IMR-90 (cell line): ENCODE measurements at regions not wholly inside any gene's neighbourhood (a gene's known extent, or its start where the extent isn't known, plus 50 kb on each side); places are given as distances from the start of the nearest gene placed in this dataset.
A peak's percentile ranks its signal among the peaks of the same experiment; 100 is the strongest.

ENCODE experiments used
- ATAC-seq: fragments of 200-7000 bp; cut with Tn5 transposase; 2 replicates; pipeline ENCODE4 v1.9.1; 2020; ENCODE audit warnings: low read depth, mild to moderate bottlenecking, moderate library complexity
- BruUV-seq: library from RNA; stranded (reverse); fragments of 400-500 nt; replicated peaks from 2 replicates; lab custom pipeline; 2021; lab: Mats Ljungman, UMichigan
- CTCF ChIA-PET: fragments of 300-600 bp; formaldehyde crosslinking; extraction: SDS; loops from one replicate; lab custom pipeline; 2021; ENCODE audit warnings: antibody characterized with exemption; lab: Yijun Ruan, JAX
- POLR2A ChIA-PET: fragments of 300-600 bp; sonication (Branson Sonifier 250); formaldehyde crosslinking; loops from one replicate; lab custom pipeline; 2022; ENCODE audit warnings: antibody characterized with exemption; ENCODE audit not compliant: unreplicated experiment; lab: Charles Lee
- DNase-seq: peaks from one replicate; pipeline ENCODE4 v3.0.0; 2013
- H2AFZ ChIP-seq: replicated peaks from 2 replicates; pipeline ENCODE3; 2013; ENCODE audit warnings: low read length, mild to moderate bottlenecking; ENCODE audit not compliant: poor library complexity
- H2AK5ac ChIP-seq: 2 replicates; pipeline ENCODE4 v1.6.1; 2013; ENCODE audit warnings: low read depth, low read length, inconsistent platforms
- H2AK9ac ChIP-seq: replicated peaks from 2 replicates; pipeline ENCODE3; 2013; ENCODE audit warnings: mild to moderate bottlenecking, low read depth, low read length, moderate library complexity; ENCODE audit not compliant: poor library complexity
- H2BK120ac ChIP-seq: 2 replicates; pipeline ENCODE4 v1.6.1; 2013; ENCODE audit warnings: low read depth, low read length, inconsistent platforms
- H2BK15ac ChIP-seq: 3 replicates; pipeline ENCODE4 v1.6.1; 2013; ENCODE audit warnings: low read depth, low read length, inconsistent platforms
- H2BK20ac ChIP-seq: 2 replicates; pipeline ENCODE4 v1.6.1; 2013; ENCODE audit warnings: low read depth, mild to moderate bottlenecking, inconsistent platforms, low read length, moderate library complexity
- H2BK5ac ChIP-seq: 2 replicates; pipeline ENCODE4 v1.6.1; 2013; ENCODE audit warnings: mild to moderate bottlenecking, low read depth, low read length, inconsistent platforms; ENCODE audit not compliant: poor library complexity, severe bottlenecking
- H3K14ac ChIP-seq: replicated peaks from 2 replicates; pipeline ENCODE4 v1.6.1; 2013; ENCODE audit warnings: low read depth, low read length, inconsistent platforms
- H3K18ac ChIP-seq: 2 replicates; pipeline ENCODE4 v1.6.1; 2013; ENCODE audit warnings: low read depth, low read length, control low read depth
- H3K23ac ChIP-seq: 2 replicates; pipeline ENCODE4 v1.6.1; 2013; ENCODE audit warnings: low read depth, low read length, inconsistent platforms
- H3K27ac ChIP-seq: 2 replicates; pipeline ENCODE4 v1.5.1; 2013; ENCODE audit warnings: mild to moderate bottlenecking, control low read depth, low read length; ENCODE audit not compliant: insufficient read depth
- H3K27me3 ChIP-seq: 2 replicates; pipeline ENCODE4 v1.6.1; 2013; ENCODE audit warnings: low read length; ENCODE audit not compliant: control insufficient read depth, insufficient read depth
- H3K36me3 ChIP-seq: 2 replicates; pipeline ENCODE4 v1.6.1; 2013; ENCODE audit warnings: low read length, mixed read lengths; ENCODE audit not compliant: control insufficient read depth, insufficient read depth
- H3K4ac ChIP-seq: 2 replicates; pipeline ENCODE4 v1.6.1; 2013; ENCODE audit warnings: low read depth, low read length, inconsistent platforms
- H3K4me1 ChIP-seq: 2 replicates; pipeline ENCODE4 v1.6.1; 2013; ENCODE audit warnings: low read length, mixed read lengths; ENCODE audit not compliant: control insufficient read depth, insufficient read depth
- H3K4me2 ChIP-seq: 2 replicates; pipeline ENCODE4 v1.6.1; 2013; ENCODE audit warnings: low read depth, mild to moderate bottlenecking, control low read depth, low read length, moderate library complexity
- H3K4me3 ChIP-seq: 2 replicates; pipeline ENCODE4 v1.5.1; 2013; ENCODE audit warnings: low read depth, mild to moderate bottlenecking, control low read depth, low read length, moderate library complexity; ENCODE audit not compliant: insufficient read depth
- H3K56ac ChIP-seq: 2 replicates; pipeline ENCODE4 v1.6.1; 2013; ENCODE audit warnings: low read length, inconsistent platforms; ENCODE audit not compliant: insufficient read depth; ENCODE audit errors: extremely low read depth
- H3K79me1 ChIP-seq, 2 experiments: 2 replicates each; pipeline ENCODE4 v1.6.1; 2013; ENCODE audit warnings: low read length in 2 of 2, inconsistent platforms in 1 of 2, low read depth in 1 of 2
- H3K9ac ChIP-seq: 2 replicates; pipeline ENCODE4 v1.6.1; 2013; ENCODE audit warnings: low read depth, low read length, control low read depth
- H3K9me1 ChIP-seq: 2 replicates; pipeline ENCODE4 v1.6.1; 2013; ENCODE audit warnings: low read length, inconsistent platforms; ENCODE audit not compliant: insufficient read depth
- H3K9me3 ChIP-seq: 2 replicates; pipeline ENCODE4 v1.6.1; 2013; ENCODE audit warnings: low read length; ENCODE audit not compliant: control insufficient read depth, insufficient read depth
- H4K20me1 ChIP-seq: 2 replicates; pipeline ENCODE4 v1.6.1; 2013; ENCODE audit warnings: low read length, inconsistent platforms; ENCODE audit not compliant: insufficient read depth
- H4K5ac ChIP-seq: 2 replicates; pipeline ENCODE4 v1.6.1; 2013; ENCODE audit warnings: mild to moderate bottlenecking, low read depth, low read length, control low read depth
- H4K8ac ChIP-seq, 2 experiments: 2 replicates each; pipeline ENCODE4 v1.6.1; 2013; ENCODE audit warnings: low read depth in 2 of 2, low read length in 2 of 2, control low read depth in 1 of 2, inconsistent platforms in 1 of 2
- H4K91ac ChIP-seq: 2 replicates; pipeline ENCODE4 v1.6.1; 2013; ENCODE audit warnings: low read depth, low read length, inconsistent platforms; ENCODE audit not compliant: insufficient read depth
- BHLHE40 ChIP-seq: fragments of 150-350 bp; IDR thresholded peaks from 2 replicates; pipeline ENCODE4 v1.6.1; 2016; ENCODE audit warnings: mild to moderate bottlenecking, low read depth, low read length
- CEBPB ChIP-seq: IDR thresholded peaks from 2 replicates; pipeline ENCODE4 v1.6.1; 2012; ENCODE audit warnings: low read depth, low read length, improper control_type of control experiment
- ELK1 ChIP-seq: fragments of 150-350 bp; IDR thresholded peaks from 2 replicates; pipeline ENCODE4 v1.6.1; 2016; ENCODE audit warnings: low read depth, mild to moderate bottlenecking, low read length, moderate library complexity, borderline replicate concordance
- FOS ChIP-seq: fragments of 150-350 bp; IDR thresholded peaks from 2 replicates; pipeline ENCODE4 v1.6.1; 2016; ENCODE audit warnings: low read depth, low read length
- NFE2L2 ChIP-seq: fragments of 150-350 bp; IDR thresholded peaks from 2 replicates; pipeline ENCODE4 v1.6.1; 2016; ENCODE audit warnings: low read depth, mild to moderate bottlenecking, low read length
- RAD21 ChIP-seq: IDR thresholded peaks from 2 replicates; pipeline ENCODE4 v1.6.1; 2012; ENCODE audit warnings: low read length, improper control_type of control experiment
- RCOR1 ChIP-seq: IDR thresholded peaks from 2 replicates; pipeline ENCODE4 v1.6.1; 2012; ENCODE audit warnings: mild to moderate bottlenecking, low read length, improper control_type of control experiment; ENCODE audit not compliant: insufficient replicate concordance
- RFX5 ChIP-seq: IDR thresholded peaks from 2 replicates; pipeline ENCODE4 v1.8.0; 2012; ENCODE audit warnings: low read depth, mild to moderate bottlenecking, low read length, moderate library complexity
- SMC3 ChIP-seq: fragments of 150-350 bp; IDR thresholded peaks from 2 replicates; pipeline ENCODE4 v1.6.1; 2016; ENCODE audit warnings: low read depth, mild to moderate bottlenecking, antibody characterized with exemption, low read length, moderate library complexity
- WGBS, 2 experiments: methylation state at CpG; one replicate each; pipeline versions ENCODE4 v1.1.5 to v1.1.7; 2013; ENCODE audit warnings: missing lambda C conversion rate in 2 of 2; ENCODE audit not compliant: insufficient read length in 1 of 2; ENCODE audit errors: extremely low coverage in 2 of 2; 5-methylcytosine and 5-hydroxymethylcytosine counted together
- dilution Hi-C: fragments of 300-500 bp; cut with HindIII; formaldehyde crosslinking; loops from one replicate; pipeline ENCODE4 v1.14.3; 2018; ENCODE audit warnings: low sequenced_read_pairs; ENCODE audit not compliant: unreplicated experiment
- in situ Hi-C: fragments of 300-500 bp; cut with MboI; formaldehyde crosslinking; loops from 3 replicates; pipeline ENCODE4 v1.14.3; 2019; ENCODE audit warnings: low sequenced_read_pairs, inconsistent platforms, mixed read lengths
- intact Hi-C: fragments of 100-400 bp; cut with micrococcal nuclease; formaldehyde crosslinking; loops from 2 replicates; pipeline ENCODE4 v1.10.0; 2022

- BruUV-seq: no TSS peak
- Histone ChIP-seq H2BK20ac (peak overlapping the region; percentile 86), H3K36me3 (no peaks in the 10 kb centered on the region), H3K9ac (no peak overlapping the region), H3K18ac (peak overlapping the region; percentile 74), H3K23ac (peak overlapping the region; percentile 86; the same call in 1 of the 2 replicates), H3K4me3 (no peak overlapping the region), H4K20me1 (no peaks in the 10 kb centered on the region), H3K9me1 (peaks cover 2% of the 10 kb centered on the region; the same call in 1 of the 2 replicates), H3K4ac (peak overlapping the region; percentile 56), H3K27ac (peak overlapping the region; percentile 84), H2BK15ac (peak overlapping the region; percentile 17; the same call in 1 of the 3 replicates), H3K56ac (peak overlapping the region; percentile 55), H3K27me3 (no peaks in the 10 kb centered on the region), H2BK5ac (peak overlapping the region; percentile 82), H2AK5ac (peak overlapping the region; percentile 32; the same call in 1 of the 2 replicates), H2AFZ (no peak overlapping the region), H4K91ac (peak overlapping the region; percentile 13), H4K8ac (peak overlapping the region in 1 of 2 experiments; percentile 89; a peak in 3 of 4 replicates), H3K4me2 (peak overlapping the region; percentile 68; the same call in 1 of the 2 replicates), H2AK9ac (peak overlapping the region; percentile 43), H3K4me1 (peaks cover 13% of the 10 kb centered on the region), H3K14ac (peak overlapping the region; percentile 8; the same call in 1 of the 2 replicates), H2BK120ac (peak overlapping the region; percentile 80), H4K5ac (peak overlapping the region; percentile 65; the same call in 1 of the 2 replicates), H3K9me3 (no peaks in the 10 kb centered on the region), H3K79me1 (no peaks in the 10 kb centered on the region)
- dilution Hi-C loops: no loop called here
- ATAC-seq: peak; percentile 66
- in situ Hi-C loops: no loop called here
- no CpG with 5 or more reads among the region's 3 CpGs for whole genome bisulfite sequencing, 2 experiments
- ChIA-PET POLR2A (no interaction called here), CTCF (no interaction called here)
- no peak; the same call in 1 of the 2 replicates for TF ChIP-seq CEBPB
- no peak for TF ChIP-seq BHLHE40
- no peak for TF ChIP-seq RFX5
- no peak for TF ChIP-seq NFE2L2
- no peak for TF ChIP-seq SMC3
- TF ChIP-seq FOS: no peak
- TF ChIP-seq ELK1: no peak
- TF ChIP-seq RCOR1: no peak
- TF ChIP-seq RAD21: no peak
- intact Hi-C loops: no loop called here
- peak; percentile 79 for DNase-seq
These were observed 97.4 kb upstream of the ADGRL2 start for GRCh38 chr1:81703391-81703755.
